SK-N-SH (cell line): ENCODE measurements at regions not wholly inside any gene's neighbourhood (a gene's known extent, or its start where the extent isn't known, plus 50 kb on each side); places are given as distances from the start of the nearest gene placed in this dataset.

Experiments used
- CTCF ChIA-PET: fragments of 300-600, 350-600 bp; formaldehyde crosslinking; extraction: SDS; loops from one replicate; lab custom pipeline; 2021; lab: Yijun Ruan, JAX
- POLR2A ChIA-PET: fragments of 350-600 bp; sonication (Branson Sonifier 250); formaldehyde crosslinking; extraction: SDS; loops from one replicate; lab custom pipeline; 2020; ENCODE audit warnings: antibody characterized with exemption, inconsistent platforms; lab: Yijun Ruan, JAX
- DNase-seq: peaks from one replicate; pipeline ENCODE4 v3.0.0; 2012
- H2AFZ ChIP-seq: fragments of 200-600 bp; sonication (generic); 2 replicates; pipeline ENCODE4 v1.8.1; 2016; ENCODE audit warnings: antibody characterized with exemption, mild to moderate bottlenecking, low read depth
- H3F3A ChIP-seq: fragments of 200-600 bp; sonication (generic); replicated peaks from 2 replicates; pipeline ENCODE3; 2016; ENCODE audit warnings: antibody characterized with exemption, mild to moderate bottlenecking; ENCODE audit not compliant: insufficient read depth
- H3K27ac ChIP-seq, 2 experiments: fragments of 200-500 bp in 1 of 2; fragments of 200-600 bp in 1 of 2; sonication (Bioruptor generic) in 1 of 2; sonication (generic), shearing (Covaris generic) in 1 of 2; 2 replicates each; pipeline versions ENCODE4 v1.5.1 to v1.6.1; 2014 to 2016; ENCODE audit warnings: low read depth in 2 of 2, inconsistent platforms in 1 of 2, low read length in 1 of 2, mild to moderate bottlenecking in 1 of 2, mixed read lengths in 1 of 2
- H3K27me3 ChIP-seq: fragments of 200-600 bp; sonication (generic), shearing (Covaris generic); 2 replicates; pipeline ENCODE4 v1.6.1; 2016; ENCODE audit warnings: mixed run types; ENCODE audit not compliant: insufficient read depth
- H3K36me3 ChIP-seq, 2 experiments: fragments of 200-500 bp in 1 of 2; fragments of 200-600 bp in 1 of 2; sonication (Bioruptor generic) in 1 of 2; sonication (generic) in 1 of 2; replicated peaks in 1 of 2; 2 replicates each; pipeline versions ENCODE3 to v1.5.1; 2014 to 2016; ENCODE audit warnings: low read length in 1 of 2, mild to moderate bottlenecking in 1 of 2; ENCODE audit not compliant: insufficient read depth in 2 of 2, control insufficient read depth in 1 of 2
- H3K4me1 ChIP-seq, 2 experiments: fragments of 200-500 bp in 1 of 2; fragments of 200-600 bp in 1 of 2; sonication (Bioruptor generic) in 1 of 2; sonication (generic), shearing (Covaris generic) in 1 of 2; 2 replicates each; pipeline versions ENCODE4 v1.5.1 to v1.6.1; 2014 to 2016; ENCODE audit warnings: low read depth in 1 of 2, low read length in 1 of 2, mixed run types in 1 of 2; ENCODE audit not compliant: insufficient read depth in 2 of 2, control insufficient read depth in 1 of 2
- H3K4me2 ChIP-seq: fragments of 200-600 bp; sonication (generic), shearing (Covaris generic); 2 replicates; pipeline ENCODE4 v1.6.1; 2017; ENCODE audit warnings: mixed run types
- H3K4me3 ChIP-seq, 2 experiments: fragments of 200-500 bp in 1 of 2; fragments of 200-600 bp in 1 of 2; sonication (Bioruptor generic) in 1 of 2; sonication (generic), shearing (Covaris generic) in 1 of 2; 2 replicates each; pipeline versions ENCODE4 v1.5.1 to v1.8.1; 2014 to 2016; ENCODE audit warnings: low read depth in 2 of 2, inconsistent platforms in 1 of 2, low read length in 1 of 2, mild to moderate bottlenecking in 1 of 2, mixed read lengths in 1 of 2, moderate library complexity in 1 of 2
- H3K79me2 ChIP-seq: fragments of 200-600 bp; sonication (generic); 2 replicates; pipeline ENCODE4 v1.8.1; 2017; ENCODE audit warnings: mild to moderate bottlenecking; ENCODE audit not compliant: insufficient read depth
- H3K9ac ChIP-seq: fragments of 200-600 bp; sonication (generic); 2 replicates; pipeline ENCODE4 v1.6.1; 2017; ENCODE audit warnings: mixed run types
- H3K9me2 ChIP-seq: fragments of 200-600 bp; sonication (generic); 2 replicates; pipeline ENCODE4 v1.6.1; 2017; ENCODE audit warnings: mixed run types
- H3K9me3 ChIP-seq: fragments of 200-600 bp; sonication (generic); 2 replicates; pipeline ENCODE4 v1.6.1; 2017; ENCODE audit warnings: mixed run types, mild to moderate bottlenecking, moderate library complexity
- H4K20me1 ChIP-seq: fragments of 200-600 bp; sonication (generic); 2 replicates; pipeline ENCODE4 v1.6.1; 2017; ENCODE audit warnings: mild to moderate bottlenecking, mixed run types; ENCODE audit not compliant: insufficient read depth
- CHD2 ChIP-seq: fragments of 150-350 bp; IDR thresholded peaks from 2 replicates; pipeline ENCODE4 v1.6.1; 2018; ENCODE audit warnings: low read length; ENCODE audit not compliant: partially characterized antibody
- EP300 ChIP-seq, 2 experiments: IDR thresholded peaks; 2 replicates each; pipeline versions ENCODE4 v1.4.0 to v1.6.1; 2012; ENCODE audit warnings: borderline replicate concordance in 1 of 2, low read depth in 1 of 2, low read length in 1 of 2
- FOXJ3 ChIP-seq: sonication (generic); formaldehyde crosslinking; IDR thresholded peaks from 2 replicates; pipeline ENCODE4 v1.5.1; 2020; ENCODE audit warnings: mild to moderate bottlenecking, missing genetic modification reagents
- GABPA ChIP-seq: IDR thresholded peaks from 2 replicates; pipeline ENCODE4 v1.4.0; 2012; ENCODE audit warnings: low read depth, mild to moderate bottlenecking
- GATA2 ChIP-seq: sonication (generic); formaldehyde crosslinking; IDR thresholded peaks from 2 replicates; pipeline ENCODE4 v1.5.0; 2020; ENCODE audit warnings: mild to moderate bottlenecking, missing genetic modification reagents
- JUND ChIP-seq: IDR thresholded peaks from 2 replicates; pipeline ENCODE4 v1.4.0; 2012
- NFIC ChIP-seq: IDR thresholded peaks from 2 replicates; pipeline ENCODE4 v1.4.0; 2012; ENCODE audit warnings: borderline replicate concordance
- POLR2AphosphoS5 ChIP-seq: IDR thresholded peaks from 2 replicates; pipeline ENCODE4 v1.6.1; 2012; ENCODE audit warnings: low read depth, low read length
- RCOR1 ChIP-seq: fragments of 150-350 bp; IDR thresholded peaks from 2 replicates; pipeline ENCODE4 v1.6.1; 2017; ENCODE audit warnings: antibody characterized with exemption, low read length
- RXRA ChIP-seq: IDR thresholded peaks from 2 replicates; pipeline ENCODE4 v1.4.0; 2012; ENCODE audit warnings: low read depth, mild to moderate bottlenecking, borderline replicate concordance
- SIN3A ChIP-seq: IDR thresholded peaks from 2 replicates; pipeline ENCODE4 v1.6.1; 2012; ENCODE audit warnings: low read depth, mild to moderate bottlenecking, low read length, moderate library complexity, borderline replicate concordance
- TAF1 ChIP-seq: IDR thresholded peaks from 2 replicates; pipeline ENCODE4 v1.6.1; 2012; ENCODE audit warnings: low read depth, mild to moderate bottlenecking, low read length, moderate library complexity, borderline replicate concordance
- TCF12 ChIP-seq: IDR thresholded peaks from 2 replicates; pipeline ENCODE4 v1.4.0; 2012
- TEAD4 ChIP-seq: IDR thresholded peaks from 2 replicates; pipeline ENCODE4 v1.4.0; 2012; ENCODE audit warnings: mild to moderate bottlenecking, borderline replicate concordance; ENCODE audit not compliant: insufficient read depth
- WGBS: methylation state at CpG from one replicate; pipeline ENCODE4 v1.1.6; 2017; ENCODE audit warnings: low lambda C conversion rate; 5-methylcytosine and 5-hydroxymethylcytosine counted together
- TF ChIP-seq, protein P1 (sequence below): IDR thresholded peaks from 2 replicates; pipeline ENCODE4 v1.6.1; 2012; ENCODE audit warnings: mild to moderate bottlenecking, low read depth, low read length, moderate library complexity
- TF ChIP-seq, protein P2 (sequence below): IDR thresholded peaks from 2 replicates; pipeline ENCODE4 v1.4.0; 2012; ENCODE audit warnings: low read depth, borderline replicate concordance
- TF ChIP-seq, protein P3 (sequence below): IDR thresholded peaks from 2 replicates; pipeline ENCODE4; 2012
- TF ChIP-seq, protein P4 (sequence below): fragments of 150-350 bp; IDR thresholded peaks from 2 replicates; pipeline ENCODE4 v1.6.1; 2016; ENCODE audit warnings: mild to moderate bottlenecking, low read depth, low read length
- TF ChIP-seq, protein P5 (sequence below): fragments of 200-600 bp; sonication (generic); IDR thresholded peaks from 2 replicates; pipeline ENCODE4 v1.6.1; 2017; ENCODE audit warnings: antibody characterized with exemption, mild to moderate bottlenecking, moderate library complexity

DNA sequence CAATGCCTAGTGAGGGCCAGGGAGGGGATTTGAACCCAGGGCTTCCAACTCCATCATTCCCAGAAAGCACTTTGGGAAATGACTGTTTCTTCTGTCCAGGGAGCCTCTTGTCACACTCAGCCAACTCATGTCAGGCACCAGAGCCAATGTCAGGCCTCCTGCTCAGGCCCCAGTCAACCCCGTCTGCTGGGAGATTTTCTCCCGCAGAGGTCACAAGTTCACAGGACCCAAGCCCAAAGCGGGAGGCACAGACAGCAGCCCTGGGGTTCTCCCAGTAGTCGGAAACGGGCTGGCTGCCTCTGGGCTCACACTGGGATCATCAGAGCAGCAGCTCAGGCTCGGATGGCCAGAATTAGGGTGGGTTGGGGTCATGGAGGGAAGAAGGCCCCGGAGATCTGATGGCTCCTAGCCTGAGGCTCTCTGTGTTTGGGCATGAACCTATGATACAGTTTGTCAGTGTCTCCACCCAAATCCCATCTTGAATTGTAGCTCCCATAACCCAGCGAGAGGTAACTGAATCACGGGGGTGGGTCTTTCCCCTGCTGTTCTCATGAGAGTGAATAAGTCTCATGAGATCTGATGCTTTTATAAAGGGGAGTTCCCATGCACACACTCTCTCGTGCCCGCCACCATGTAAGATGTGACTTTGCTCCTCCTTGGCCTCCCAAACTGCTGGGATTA lies 255.5 kb downstream of the PARN start (continued):
- TF ChIP-seq, protein P1, sequence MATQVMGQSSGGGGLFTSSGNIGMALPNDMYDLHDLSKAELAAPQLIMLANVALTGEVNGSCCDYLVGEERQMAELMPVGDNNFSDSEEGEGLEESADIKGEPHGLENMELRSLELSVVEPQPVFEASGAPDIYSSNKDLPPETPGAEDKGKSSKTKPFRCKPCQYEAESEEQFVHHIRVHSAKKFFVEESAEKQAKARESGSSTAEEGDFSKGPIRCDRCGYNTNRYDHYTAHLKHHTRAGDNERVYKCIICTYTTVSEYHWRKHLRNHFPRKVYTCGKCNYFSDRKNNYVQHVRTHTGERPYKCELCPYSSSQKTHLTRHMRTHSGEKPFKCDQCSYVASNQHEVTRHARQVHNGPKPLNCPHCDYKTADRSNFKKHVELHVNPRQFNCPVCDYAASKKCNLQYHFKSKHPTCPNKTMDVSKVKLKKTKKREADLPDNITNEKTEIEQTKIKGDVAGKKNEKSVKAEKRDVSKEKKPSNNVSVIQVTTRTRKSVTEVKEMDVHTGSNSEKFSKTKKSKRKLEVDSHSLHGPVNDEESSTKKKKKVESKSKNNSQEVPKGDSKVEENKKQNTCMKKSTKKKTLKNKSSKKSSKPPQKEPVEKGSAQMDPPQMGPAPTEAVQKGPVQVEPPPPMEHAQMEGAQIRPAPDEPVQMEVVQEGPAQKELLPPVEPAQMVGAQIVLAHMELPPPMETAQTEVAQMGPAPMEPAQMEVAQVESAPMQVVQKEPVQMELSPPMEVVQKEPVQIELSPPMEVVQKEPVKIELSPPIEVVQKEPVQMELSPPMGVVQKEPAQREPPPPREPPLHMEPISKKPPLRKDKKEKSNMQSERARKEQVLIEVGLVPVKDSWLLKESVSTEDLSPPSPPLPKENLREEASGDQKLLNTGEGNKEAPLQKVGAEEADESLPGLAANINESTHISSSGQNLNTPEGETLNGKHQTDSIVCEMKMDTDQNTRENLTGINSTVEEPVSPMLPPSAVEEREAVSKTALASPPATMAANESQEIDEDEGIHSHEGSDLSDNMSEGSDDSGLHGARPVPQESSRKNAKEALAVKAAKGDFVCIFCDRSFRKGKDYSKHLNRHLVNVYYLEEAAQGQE, result no peak
- TF ChIP-seq TCF12 (no peak), TAF1 (no peak), RXRA (no peak), EP300 (IDR thresholded peaks at IDR 0.05; ENCODE audit: borderline replicate concordance in 1 of 2, low read depth in 1 of 2, low read length in 1 of 2) (no peak), NFIC (no peak), FOXJ3 (CRISPR knock-in tag) (no peak), CHD2 (no peak), GATA2 (CRISPR knock-in tag) (no peak)
- TF ChIP-seq, protein P2, sequence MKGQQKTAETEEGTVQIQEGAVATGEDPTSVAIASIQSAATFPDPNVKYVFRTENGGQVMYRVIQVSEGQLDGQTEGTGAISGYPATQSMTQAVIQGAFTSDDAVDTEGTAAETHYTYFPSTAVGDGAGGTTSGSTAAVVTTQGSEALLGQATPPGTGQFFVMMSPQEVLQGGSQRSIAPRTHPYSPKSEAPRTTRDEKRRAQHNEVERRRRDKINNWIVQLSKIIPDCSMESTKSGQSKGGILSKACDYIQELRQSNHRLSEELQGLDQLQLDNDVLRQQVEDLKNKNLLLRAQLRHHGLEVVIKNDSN, result no peak
- TF ChIP-seq, protein P3, sequence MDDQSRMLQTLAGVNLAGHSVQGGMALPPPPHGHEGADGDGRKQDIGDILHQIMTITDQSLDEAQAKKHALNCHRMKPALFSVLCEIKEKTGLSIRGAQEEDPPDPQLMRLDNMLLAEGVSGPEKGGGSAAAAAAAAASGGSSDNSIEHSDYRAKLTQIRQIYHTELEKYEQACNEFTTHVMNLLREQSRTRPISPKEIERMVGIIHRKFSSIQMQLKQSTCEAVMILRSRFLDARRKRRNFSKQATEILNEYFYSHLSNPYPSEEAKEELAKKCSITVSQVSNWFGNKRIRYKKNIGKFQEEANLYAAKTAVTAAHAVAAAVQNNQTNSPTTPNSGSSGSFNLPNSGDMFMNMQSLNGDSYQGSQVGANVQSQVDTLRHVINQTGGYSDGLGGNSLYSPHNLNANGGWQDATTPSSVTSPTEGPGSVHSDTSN, result no peak
- TF ChIP-seq, all 33 proteins: peak for 0

DNA sequence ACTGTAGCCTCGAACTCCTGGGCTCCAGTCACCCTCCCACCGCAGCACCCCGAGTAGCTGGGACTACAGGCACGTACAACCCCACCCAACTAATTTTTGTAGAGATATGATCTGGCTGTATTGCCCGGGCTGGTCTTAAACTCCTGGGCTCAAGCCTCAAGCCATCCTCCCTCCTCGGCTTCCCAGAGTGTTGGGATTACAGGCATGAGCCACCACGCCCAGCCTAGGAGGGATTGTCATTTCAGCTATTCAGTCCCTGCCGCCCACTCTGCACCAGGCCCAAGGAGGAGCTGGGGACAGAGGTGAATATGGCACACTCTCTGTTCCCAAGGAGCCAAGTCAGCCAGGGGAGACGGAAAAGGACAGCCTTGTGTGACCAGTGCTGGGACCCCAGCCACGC lies 256.2 kb downstream of the PARN start:
- ChIA-PET POLR2A (no interaction called here), CTCF (no interaction called here)
- TF ChIP-seq, protein P4, sequence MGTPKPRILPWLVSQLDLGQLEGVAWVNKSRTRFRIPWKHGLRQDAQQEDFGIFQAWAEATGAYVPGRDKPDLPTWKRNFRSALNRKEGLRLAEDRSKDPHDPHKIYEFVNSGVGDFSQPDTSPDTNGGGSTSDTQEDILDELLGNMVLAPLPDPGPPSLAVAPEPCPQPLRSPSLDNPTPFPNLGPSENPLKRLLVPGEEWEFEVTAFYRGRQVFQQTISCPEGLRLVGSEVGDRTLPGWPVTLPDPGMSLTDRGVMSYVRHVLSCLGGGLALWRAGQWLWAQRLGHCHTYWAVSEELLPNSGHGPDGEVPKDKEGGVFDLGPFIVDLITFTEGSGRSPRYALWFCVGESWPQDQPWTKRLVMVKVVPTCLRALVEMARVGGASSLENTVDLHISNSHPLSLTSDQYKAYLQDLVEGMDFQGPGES, result no peak
- TF ChIP-seq SIN3A (no peak), POLR2AphosphoS5 (no peak), GABPA (no peak), TEAD4 (no peak), RCOR1 (no peak), JUND (no peak)
- TF ChIP-seq, protein P3, result no peak
- TF ChIP-seq, protein P5, sequence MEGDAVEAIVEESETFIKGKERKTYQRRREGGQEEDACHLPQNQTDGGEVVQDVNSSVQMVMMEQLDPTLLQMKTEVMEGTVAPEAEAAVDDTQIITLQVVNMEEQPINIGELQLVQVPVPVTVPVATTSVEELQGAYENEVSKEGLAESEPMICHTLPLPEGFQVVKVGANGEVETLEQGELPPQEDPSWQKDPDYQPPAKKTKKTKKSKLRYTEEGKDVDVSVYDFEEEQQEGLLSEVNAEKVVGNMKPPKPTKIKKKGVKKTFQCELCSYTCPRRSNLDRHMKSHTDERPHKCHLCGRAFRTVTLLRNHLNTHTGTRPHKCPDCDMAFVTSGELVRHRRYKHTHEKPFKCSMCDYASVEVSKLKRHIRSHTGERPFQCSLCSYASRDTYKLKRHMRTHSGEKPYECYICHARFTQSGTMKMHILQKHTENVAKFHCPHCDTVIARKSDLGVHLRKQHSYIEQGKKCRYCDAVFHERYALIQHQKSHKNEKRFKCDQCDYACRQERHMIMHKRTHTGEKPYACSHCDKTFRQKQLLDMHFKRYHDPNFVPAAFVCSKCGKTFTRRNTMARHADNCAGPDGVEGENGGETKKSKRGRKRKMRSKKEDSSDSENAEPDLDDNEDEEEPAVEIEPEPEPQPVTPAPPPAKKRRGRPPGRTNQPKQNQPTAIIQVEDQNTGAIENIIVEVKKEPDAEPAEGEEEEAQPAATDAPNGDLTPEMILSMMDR, result no peak

More for the DNA sequence above, 256.2 kb downstream of the PARN start:
- Histone ChIP-seq H3K9ac (no peak overlapping the region), H3K27ac (no peak overlapping the region), H3K4me3 (no peak overlapping the region), H3K9me3 (no peaks in the 10 kb centered on the region), H3K79me2 (no peaks in the 10 kb centered on the region), H3K27me3 (no peaks in the 10 kb centered on the region), H4K20me1 (no peaks in the 10 kb centered on the region), H3K36me3 (no peaks in the 10 kb centered on the region), H3K4me1 (peaks cover 3 to 4% of the 10 kb centered on the region in 2 experiments; a peak in 2 of 4 replicates), H3K4me2 (no peak overlapping the region), H2AFZ (no peak overlapping the region), H3F3A (peaks cover 7% of the 10 kb centered on the region), H3K9me2 (no peaks in the 10 kb centered on the region)
- no peak for DNase-seq
- WGBS, result 90% methylated on average over 10 of the region's 10 CpGs
